GM12873 (cell line): ENCODE measurements at regions not wholly inside any gene's neighbourhood (a gene's known extent, or its start where the extent isn't known, plus 50 kb on each side); places are given as distances from the start of the nearest gene placed in this dataset.

ENCODE experiments used
- CTCF ChIP-seq: IDR thresholded peaks from 2 replicates; pipeline ENCODE4 v1.5.1; 2012; ENCODE audit warnings: low read depth, mild to moderate bottlenecking, moderate library complexity, low read length, control low read depth; ENCODE audit not compliant: insufficient read depth; ENCODE audit errors: missing control alignments

GRCh38 chrX:125883169-125883568, 282.9 kb downstream of the DCAF12L2 start:
- no peak for TF ChIP-seq CTCF

DNA sequence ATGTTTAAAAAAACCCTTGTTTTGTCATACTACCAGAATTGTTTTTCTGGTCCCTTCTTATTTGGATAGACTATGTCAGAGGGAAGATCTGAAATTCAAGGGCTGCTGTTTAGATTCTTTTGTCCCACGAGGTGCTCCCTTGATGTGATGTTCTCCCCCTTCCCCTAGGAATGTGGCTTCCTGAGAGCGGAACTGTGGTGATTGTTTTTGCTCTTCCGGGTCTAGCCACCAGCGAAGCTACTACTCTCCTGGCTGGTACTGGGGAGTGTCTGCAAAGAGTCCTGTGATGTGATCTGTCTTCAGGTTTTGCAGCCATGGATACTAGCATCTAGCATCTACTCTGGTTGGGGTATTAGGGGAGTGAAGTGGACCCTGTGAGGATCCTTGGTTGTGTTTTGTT, 271.1 kb downstream of the DCAF12L2 start:
- no peak for TF ChIP-seq CTCF

GRCh38 chrX:125895518-125895917, 270.6 kb downstream of the DCAF12L2 start:
- no peak for TF ChIP-seq CTCF

GRCh38 chrX:125926295-125926694, 239.8 kb downstream of the DCAF12L2 start:
- no peak for TF ChIP-seq CTCF

GRCh38 chrX:125940985-125941384, 225.1 kb downstream of the DCAF12L2 start:
- no peak for TF ChIP-seq CTCF

DNA sequence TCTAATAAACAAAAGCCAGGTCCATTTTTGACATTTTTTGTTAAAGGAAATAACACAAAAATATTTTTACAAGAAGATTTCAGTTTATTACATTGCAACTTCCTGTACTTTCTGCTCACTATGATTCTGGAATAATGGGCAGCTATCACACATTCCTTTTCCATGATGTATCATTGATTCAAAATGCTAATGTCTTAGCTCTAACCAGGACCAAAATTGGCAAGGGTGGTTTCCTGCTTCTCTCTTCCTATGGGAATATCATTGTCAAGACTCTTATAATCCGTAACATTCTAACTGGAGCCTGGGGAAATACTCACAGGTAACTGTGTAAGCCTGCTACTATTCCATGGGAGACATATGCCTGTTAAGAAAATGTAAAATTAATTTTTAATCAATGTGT, 218.6 kb downstream of the DCAF12L2 start:
- no peak for TF ChIP-seq CTCF

DNA sequence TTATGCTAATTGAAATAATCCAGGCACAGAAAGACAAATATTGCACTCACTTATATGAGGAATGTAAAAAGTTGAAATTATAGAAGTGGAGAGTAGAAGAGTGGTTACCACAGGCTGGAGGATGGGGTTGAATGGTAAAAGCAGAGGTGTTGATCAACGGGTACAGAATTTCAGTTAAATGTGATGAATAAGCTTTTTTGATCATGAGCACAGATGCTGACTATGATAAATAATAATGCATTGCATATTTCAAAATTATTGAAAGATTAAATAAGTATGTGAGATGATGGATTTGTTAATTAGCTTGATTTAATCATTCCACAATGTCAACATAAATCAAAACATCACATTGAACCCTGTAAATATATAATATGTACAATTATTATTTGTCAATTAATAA, 213.1 kb downstream of the DCAF12L2 start:
- TF ChIP-seq CTCF, result no peak
